Putamen (tissue), 1 donor: ENCODE measurements at regions not wholly inside any gene's neighbourhood (a gene's known extent, or its start where the extent isn't known, plus 50 kb on each side); places are given as distances from the start of the nearest gene placed in this dataset.

Experiments used
- DNase-seq: peaks from one replicate; pipeline ENCODE4 v3.0.0-alpha.2; 2016; ENCODE audit warnings: low spot score

DNA sequence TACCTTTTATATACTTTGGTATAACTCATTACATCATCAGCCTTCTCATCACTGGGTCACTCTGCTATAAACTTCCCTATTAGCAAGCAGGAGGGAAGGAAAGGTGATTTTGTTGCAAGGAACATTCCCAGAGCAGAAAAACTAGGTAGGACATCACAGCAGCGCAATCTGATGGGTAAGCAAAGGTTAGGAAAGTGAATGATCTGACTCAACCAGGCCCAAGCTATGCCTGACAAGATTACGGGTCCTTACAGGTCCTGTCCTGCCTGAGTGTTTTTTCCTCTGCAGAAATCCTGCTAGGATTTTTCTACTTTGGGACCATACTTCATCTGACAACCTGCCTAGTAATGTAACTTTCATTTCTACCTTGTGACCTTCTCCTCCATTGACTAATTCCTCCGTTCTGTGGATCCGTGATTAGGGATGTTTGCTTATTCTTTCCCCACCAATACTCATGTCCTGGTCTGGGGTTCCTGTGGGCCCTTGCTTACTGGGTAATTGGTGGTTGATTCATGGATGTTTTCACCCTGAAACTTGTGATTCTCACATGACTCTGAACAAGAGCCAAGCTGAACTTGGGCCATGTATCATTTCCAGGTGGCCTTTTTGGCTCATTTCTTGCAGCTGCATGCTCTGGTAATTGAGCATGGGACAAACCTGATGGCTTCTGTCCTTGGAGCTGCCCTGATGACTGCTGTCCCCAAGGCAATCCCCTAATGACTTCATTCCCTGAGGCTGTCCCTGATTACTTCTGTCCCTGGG is 111.9 kb upstream of the KIT start:
- DNase-seq, result no peak

DNA sequence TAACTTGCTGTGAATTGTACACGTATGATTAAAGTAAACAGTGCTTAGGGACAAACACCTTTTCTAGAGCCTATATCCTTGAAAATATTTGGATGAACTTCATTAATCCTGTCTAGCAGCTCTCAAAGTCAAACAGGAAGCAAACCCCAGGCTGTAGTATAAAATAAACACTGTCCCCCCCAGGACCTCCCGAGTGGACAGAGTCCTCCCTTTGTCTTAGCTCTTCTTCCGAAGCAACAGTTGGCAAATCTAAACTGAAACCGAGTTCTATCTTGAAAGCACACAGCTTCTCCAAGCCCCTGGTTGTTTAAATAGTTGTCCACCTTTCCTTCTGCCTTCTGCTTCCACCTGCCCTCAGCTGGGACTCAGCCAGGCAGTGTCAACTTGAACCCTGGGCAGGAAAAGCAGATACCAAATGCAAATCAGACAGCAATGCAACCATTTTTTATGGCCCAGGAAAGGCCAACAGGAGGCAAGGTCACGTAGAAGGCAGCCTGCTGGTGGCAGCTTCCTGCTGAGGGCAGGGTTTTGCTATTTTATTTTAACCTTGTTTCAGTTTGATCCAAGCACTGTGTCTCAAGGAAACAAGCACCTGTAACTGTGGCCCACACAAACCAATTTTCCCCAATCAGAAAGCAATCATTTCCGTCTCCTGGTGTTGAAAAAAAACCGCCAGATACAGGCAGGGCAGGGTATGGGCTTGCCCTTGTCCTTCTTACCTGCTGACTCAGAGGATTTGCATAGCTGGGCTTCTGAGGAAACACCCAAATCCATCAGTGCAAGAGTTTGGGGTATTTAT is 110.3 kb upstream of the KIT start:
- DNase-seq, result no peak

DNA sequence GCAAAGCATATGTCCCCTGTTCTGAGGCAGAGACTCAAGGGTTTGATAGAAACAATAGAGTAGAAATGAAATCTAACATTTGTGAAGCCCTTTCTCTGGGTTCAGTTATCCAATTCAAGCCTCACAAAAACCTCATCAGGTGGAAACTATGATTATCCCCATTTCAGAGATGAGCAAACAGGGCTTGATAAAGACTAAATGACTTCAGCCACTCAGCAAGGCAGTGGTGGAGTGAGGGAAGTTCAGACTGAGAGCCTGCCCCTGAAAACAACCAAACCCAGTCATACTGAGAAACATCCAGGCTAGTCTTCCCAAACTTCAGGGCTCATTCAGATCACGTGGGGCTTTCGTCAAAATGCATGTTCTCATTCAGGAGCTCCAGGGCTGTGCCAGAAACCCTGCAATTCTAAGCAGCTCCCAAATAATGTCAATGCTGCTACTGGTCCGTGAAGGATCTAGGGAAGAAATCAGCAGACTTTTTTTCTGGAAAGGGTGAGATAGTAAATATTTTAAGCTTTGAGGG is 109.6 kb upstream of the KIT start:
- DNase-seq, result no peak

DNA sequence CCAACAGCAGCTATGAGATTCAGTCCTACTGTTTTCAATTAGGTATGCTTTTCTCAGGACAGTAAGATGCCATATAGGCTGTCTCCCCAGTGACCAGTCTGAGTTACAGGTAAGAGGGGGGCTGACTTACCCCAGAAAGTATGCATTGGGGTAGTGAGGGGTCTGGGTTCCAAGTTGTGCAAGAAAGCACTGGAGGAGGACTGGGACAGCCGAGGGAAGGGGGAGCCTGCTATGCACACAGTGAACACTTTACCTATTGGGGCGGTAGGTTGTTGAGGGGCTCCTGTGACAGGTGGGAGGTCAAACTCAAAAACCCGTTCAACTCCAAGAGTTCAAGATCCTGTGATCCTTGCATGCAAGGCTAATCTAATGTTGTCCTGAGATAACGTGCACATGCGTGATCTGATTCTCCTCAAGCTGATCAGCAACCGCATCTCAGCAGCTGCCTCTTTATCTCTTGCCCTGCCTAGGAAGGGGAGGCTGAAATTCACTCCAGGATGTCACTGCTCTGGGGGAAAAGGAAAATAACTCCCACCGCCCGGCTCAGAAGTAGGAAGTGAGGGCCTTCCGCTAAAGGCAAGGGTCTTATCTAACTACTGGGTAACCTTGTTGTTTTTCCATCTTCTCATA is 108.8 kb upstream of the KIT start:
- no peak for DNase-seq

DNA sequence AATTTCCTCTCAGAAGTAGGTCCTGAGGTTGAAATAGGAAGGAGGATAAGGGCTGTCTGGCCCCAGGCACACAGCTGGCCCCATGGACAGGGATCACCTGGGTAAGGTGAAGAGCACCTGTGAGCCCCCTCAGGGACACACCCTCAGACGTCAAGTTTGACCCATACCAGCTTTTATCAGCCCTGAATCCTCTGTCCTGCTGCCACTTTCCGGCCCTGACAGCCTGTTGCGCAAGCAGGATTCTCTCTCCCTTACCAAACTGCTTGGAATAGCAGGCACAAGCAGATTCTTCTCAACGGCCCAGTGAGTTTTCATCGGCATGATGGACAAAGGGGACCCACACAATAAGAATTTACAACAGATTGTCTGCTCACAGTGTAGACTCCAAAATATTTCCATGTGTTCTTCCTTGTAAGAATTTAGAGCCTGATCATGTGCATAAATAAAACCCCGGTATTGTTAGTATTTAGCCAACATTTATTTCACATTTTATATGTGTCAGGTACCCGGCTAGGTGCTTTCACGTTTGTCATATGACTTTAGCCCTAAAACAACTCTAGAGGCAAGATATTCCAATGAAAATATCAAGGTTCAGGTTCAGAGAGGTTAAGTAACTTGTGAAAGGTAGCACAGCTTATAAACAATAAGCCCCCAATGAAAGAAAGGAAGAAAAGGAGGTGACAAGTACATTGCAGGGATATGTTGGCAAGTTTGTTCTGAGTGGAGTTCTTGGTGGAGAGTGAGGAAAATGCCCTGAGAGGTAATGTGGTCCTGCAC is 107.2 kb upstream of the KIT start:
- no peak for DNase-seq

DNA sequence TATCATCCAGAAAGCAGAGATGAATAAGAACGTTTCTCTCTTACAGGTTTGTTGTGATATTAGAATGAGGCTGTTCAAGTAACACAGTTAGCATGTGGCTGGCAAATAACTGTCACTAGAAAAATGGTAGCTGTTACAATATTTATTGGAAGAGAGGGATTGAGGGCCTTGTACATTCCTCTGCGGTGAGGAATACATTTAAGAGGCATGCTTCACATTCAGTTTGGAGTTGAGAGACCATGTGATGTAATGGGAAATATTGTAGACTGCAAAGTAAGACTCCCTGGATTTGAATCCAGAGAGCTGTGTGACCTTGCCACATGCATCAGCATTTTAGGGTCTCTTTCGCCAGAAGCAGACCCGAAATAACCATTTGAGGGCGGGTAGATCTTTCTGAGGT is 104.8 kb upstream of the KIT start:
- DNase-seq, result no peak

DNA sequence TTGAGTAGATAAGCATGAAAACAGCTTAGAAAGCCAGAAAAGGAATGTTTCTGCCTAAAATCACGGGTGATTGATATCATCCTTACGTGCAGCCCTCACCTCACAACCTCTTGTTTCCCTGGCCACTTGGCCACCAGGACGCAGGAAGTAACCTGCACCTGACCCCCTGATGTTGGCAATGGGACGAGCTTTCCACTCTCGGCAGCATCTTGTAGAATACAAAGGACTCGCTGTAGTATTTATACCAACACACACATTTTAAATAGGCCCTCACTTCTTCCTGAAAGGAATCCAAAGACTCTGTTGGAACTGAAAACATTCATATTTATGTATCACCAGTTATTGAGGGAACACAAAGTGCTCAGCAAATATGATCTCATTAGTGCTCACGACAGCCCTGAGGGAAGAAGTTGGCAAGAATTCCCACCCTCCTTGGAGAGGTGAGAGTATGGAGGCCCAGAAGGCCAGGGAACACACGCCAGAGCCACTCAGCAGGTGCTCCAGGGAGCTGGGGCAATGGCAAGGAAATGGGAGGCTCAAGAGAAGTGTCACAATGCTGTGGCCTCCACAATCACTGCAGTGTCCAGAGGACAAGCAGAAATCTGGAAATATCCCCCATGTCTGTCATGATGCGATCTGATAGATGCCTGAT is 103.3 kb upstream of the KIT start:
- DNase-seq, result no peak

DNA sequence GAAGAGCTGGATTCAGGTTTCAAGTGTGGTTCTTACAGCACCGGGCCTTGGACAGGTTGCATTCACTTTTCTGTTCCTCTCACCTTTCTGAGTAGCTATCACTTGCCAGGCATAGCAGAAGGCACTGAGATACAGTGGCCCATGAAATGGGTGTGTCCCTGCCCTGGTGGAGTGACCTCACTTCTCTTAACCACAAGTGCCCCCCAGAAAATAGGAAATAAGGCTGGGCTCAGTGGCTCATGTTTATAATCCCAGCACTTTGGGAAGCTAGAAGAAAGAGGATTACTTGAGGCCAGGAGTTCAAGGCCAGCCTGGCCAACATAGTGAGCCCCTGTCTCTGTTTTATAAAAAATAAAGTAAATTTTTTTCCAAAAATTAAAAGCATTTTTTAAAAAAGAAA is 101.7 kb upstream of the KIT start:
- no peak for DNase-seq

DNA sequence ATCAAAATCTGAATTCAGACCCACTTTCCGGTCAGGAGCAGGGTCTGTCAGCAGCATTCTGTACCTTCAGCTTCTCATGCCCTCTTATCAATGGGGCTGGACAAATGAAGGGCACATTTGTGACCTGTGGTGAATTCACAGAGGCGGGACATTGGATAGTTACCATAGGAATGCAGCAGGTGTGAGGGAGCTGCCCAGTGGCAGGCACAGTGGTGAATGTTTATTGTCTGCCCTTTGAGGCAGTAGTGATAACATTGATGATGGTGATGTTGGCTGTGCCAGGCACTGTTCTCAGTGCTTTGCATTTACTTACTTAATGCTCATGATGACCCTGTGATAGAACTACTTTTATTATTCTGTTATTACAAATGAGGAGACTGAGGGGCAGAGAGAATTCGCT is 101.2 kb upstream of the KIT start:
- DNase-seq, result no peak

DNA sequence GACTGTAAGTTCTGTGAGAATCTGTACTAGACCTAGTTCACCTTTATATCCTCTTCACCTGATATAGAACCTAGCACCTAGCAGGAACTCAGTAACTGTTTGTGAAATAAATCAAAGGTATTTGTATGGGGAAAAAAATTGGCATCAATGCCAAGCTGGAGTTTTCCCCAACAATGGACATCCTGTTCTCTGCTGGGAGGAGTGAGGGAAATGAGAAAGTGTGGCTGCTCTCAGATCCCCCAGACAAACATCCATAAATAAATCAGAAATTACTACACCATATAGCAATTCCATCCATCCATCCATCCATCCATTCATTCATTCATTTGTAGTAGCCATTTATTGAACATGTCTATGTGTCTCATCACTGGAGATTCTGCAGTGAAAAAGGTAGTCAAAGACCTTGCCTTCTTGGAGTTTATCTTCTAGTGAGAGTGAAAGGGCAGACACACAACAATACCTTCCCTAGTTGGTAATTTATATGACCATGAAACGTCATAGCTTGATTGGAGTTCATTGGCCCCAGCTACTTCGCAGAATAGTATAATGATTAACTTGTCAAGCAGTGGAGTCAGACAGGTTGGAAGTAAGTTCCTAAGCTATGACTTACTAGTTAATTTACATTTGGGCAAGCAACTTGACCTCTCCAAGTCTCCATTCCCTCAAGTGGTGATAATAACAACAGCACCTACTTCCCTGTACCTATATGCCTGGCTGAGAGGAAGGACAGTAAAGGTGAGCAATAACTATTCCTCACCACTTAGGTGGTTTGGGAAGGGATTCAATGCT is 98.7 kb upstream of the KIT start:
- DNase-seq, result no peak

DNA sequence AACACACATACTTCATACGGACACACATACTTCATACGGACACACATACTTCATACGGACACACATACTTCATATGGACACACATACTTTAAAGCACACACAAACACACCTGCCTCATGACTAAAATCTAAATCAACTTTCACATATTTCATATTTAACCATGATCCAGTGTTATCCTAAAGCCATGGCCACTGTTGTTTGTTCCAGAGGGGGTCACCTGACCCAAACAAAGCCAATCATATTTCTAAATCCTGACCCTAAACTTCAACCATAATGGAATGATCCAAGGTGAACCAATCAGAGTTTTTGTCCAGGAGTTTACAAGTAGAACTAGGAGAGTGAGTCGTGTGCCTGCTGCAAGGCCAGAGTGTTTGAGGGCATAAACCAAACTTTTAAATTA is 97.2 kb upstream of the KIT start:
- no peak for DNase-seq

DNA sequence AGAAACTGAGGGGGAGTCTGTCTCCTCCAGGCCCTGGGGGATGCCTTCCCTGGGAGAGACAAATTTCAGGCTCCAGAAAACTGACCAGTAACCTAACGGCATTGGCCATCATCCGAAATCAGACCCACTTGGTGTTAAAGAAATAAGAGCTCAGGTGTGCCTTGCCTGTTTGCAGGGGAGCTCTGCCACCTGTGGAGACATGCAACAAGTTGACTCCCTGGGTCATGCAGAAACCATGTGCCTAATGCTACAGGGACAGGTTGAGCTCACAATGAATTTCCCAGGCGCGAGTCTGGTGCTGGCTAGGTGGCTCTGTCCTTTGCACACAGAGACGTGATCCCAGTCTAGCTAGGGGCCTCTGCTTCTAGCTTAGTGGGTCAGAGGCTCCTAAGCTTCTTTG is 95.8 kb upstream of the KIT start:
- DNase-seq, result no peak

DNA sequence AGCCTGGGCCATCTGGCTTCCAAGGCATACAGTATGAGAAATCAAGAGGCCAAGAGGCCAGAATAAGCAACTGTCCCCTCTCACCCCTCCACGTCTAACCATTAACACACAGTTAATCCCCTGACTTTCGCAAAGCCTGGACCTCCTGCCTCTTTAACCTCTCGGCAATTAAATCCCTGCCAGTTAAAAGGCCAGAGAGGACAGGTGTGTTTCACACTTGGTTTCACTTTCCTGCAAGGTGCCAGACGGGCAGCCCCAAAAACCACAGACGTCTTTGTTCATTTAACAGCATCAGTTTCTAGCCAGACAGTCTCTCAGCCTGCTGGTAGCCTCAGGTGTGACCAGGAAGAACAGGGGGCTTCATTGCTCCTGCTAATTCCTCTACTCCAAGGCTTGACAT is 91.1 kb upstream of the KIT start:
- DNase-seq, result no peak

DNA sequence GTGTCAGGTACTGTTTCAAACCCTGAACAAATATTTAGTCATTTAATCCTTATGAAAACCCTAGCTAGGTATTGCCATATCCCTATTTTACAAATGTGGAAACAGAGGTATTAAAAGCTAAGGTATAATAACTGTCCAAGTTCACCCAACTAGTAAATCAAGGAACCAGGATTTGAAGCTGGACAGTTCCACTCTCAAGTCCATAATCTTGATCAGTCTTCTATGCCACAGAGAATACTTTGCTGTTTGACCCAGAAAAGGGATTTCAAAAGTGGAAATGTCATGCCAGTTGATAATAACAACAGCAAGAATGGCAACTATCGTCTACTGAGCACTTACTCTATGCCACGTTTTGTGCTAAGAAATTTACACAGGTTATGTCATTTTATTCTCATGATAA is 90.4 kb upstream of the KIT start:
- no peak for DNase-seq

DNA sequence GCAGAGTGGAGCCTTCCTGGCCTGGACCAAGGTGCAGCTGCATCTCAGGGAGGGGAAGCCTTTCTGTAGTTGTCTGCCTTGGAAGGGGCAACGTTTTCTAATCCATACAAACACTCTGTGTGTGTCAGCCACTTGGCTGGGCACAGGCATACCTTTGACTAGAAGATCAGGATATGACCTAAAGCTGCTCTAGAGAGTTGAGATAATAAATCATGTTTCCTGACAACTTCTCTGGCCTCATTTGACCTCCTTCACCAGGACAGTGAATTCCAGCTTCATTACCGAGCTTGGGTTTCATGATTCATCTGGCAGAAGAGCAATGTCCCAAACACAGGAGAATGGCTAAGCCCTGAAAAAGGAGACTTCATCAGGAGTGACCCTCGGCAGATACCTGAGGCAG is 89.6 kb upstream of the KIT start:
- no peak for DNase-seq

DNA sequence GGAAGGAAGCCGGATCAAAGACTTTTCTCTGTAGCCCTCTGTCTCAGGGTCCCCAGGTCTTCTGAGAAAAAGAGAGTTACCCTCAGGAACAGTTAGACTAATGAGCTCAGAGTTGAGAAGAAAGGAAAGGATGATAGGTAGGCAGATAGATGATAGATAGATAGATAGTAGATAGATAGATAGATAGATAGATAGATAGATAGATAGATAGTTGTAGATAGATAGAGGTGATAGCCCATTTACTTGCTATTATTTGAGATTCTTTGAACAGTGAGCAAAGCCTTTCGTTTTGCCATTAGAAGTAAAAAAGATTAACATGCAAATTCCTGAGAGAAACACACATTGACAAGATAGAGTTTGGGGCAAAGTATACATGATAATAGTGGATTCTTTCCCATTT is 86.9 kb upstream of the KIT start:
- DNase-seq, result no peak

DNA sequence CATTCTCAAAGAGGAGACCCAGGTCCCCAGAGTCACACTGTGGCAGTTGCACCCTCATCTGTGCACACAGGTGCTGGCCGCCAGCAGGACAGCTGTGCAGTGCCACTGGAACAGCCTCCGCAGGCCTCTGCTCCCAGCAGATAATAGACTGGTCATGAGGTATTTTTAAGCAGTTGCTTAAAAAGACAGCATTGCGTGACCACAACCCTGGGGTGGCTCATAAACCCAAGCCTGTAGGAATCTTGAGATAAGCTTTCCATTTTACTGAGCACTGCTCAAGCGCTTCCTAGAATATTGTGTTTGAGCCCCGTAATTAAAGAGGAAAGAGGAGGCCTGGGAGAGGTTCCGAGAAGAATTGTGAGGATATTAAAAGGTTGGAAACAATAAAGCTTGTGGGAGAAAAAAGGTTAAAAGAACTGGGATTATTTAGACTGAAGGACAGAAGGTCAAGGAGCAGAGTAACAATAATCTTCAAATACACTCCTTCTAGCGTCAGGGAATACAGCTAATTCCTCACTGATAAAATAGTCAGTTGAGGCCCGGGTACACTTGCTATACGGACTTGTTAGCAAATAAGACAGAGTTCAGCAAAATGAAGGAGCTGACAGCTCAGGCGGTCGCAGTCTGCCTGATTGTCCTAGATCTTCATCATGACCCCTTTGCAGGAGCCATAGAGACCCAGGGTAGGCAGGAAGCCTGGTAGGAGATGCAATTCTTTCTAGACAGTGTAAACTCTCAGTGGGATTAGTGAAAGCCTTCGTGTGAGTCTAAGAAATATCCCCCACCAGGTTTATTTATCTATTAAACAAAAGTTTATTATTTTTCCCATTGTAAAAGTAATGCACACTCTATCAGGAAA is 86.2 kb upstream of the KIT start:
- no peak for DNase-seq

DNA sequence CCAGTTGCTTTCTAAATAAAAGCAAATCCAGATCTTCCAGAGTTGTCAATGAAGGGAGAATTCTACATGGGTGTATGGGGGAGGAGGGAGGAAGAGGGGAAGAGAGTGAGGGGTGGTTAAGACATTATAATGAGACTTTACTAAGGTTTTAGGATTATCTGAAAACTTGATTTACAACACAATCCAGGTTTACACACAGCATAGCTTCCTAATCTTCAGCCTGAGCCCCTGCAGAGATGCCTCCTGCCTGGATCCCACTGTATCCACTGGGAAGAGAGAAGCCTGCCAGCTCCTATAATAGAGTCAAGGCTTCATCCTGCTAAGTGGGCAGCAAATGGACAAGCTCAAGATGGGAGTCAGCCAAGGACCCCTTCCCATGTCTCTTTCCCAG is 85.6 kb upstream of the KIT start:
- no peak for DNase-seq

DNA sequence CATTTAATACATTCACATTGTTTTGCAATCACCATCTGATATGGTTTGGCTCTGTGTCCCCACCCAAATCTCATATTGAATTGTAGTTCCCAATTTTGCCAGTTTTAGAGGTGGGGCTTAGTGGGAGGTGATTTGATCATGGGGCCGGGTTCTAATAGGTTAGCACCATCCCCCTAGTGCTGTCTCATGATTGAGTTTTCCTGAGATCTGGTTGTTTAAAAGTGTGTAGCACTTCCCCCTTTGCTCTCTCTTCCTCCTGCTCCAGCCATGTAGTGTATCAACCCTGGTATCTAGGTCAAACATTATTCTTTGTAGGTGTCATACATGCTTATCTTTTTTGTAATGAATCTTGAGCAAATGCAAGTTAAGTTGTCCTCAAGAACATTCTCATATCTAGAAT is 83.3 kb upstream of the KIT start:
- no peak for DNase-seq

DNA sequence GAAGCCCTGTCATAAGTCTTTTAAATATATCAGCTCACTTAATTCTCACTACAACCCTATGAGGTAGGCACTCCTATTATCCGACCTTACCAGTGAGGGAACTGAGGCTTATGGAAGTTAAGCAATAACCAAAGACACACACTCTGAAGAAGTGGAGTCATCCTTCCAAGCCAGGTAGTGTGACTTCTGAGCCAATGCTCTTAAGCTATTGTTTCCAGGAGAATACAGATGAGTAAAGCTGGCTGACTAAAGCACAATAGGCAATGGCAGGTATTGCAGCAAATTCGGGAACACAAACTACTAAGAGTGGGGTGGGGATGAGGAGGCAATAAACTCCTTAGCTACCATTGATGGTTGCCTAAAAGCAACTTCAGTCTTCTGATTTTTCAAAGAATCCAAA is 81.8 kb upstream of the KIT start:
- no peak for DNase-seq
